SK-N-SH (cell line): ENCODE measurements at regions not wholly inside any gene's neighbourhood (a gene's known extent, or its start where the extent isn't known, plus 50 kb on each side); places are given as distances from the start of the nearest gene placed in this dataset.

ENCODE experiments used
- CTCF ChIP-seq: fragments of 200-600 bp; sonication (generic); IDR thresholded peaks from 2 replicates; pipeline ENCODE4 v1.6.1; 2017; ENCODE audit warnings: antibody characterized with exemption, mild to moderate bottlenecking, moderate library complexity
- RCOR1 ChIP-seq: fragments of 150-350 bp; IDR thresholded peaks from 2 replicates; pipeline ENCODE4 v1.6.1; 2017; ENCODE audit warnings: antibody characterized with exemption, low read length
- REST ChIP-seq: IDR thresholded peaks from 2 replicates; pipeline ENCODE4 v1.6.1; 2012; ENCODE audit warnings: mild to moderate bottlenecking, low read depth, low read length, moderate library complexity
- TAF1 ChIP-seq: IDR thresholded peaks from 2 replicates; pipeline ENCODE4 v1.6.1; 2012; ENCODE audit warnings: low read depth, mild to moderate bottlenecking, low read length, moderate library complexity, borderline replicate concordance
- ZBTB33 ChIP-seq: IDR thresholded peaks from 2 replicates; pipeline ENCODE4 v1.4.0; 2012; ENCODE audit warnings: low read depth, borderline replicate concordance

GRCh38 chr2:239504643-239505235 is 103.9 kb upstream of the HDAC4 start:
- TF ChIP-seq RCOR1, result no peak
- TF ChIP-seq TAF1, result no peak
- TF ChIP-seq ZBTB33, result no peak
- no peak for TF ChIP-seq REST
- no peak for TF ChIP-seq CTCF
